OCI-LY7 (cell line): ENCODE measurements at regions not wholly inside any gene's neighbourhood (a gene's known extent, or its start where the extent isn't known, plus 50 kb on each side); places are given as distances from the start of the nearest gene placed in this dataset.

Experiments used
- BruUV-seq: library from RNA; stranded (reverse); fragments of 400-500 nt; replicated peaks from 2 replicates; lab custom pipeline; 2021; lab: Mats Ljungman, UMichigan
- CTCF ChIA-PET: fragments of 300-600 bp; sonication (Branson Sonifier 250); formaldehyde crosslinking; loops from one replicate; lab custom pipeline; 2022; ENCODE audit warnings: antibody characterized with exemption; ENCODE audit not compliant: unreplicated experiment; lab: Charles Lee
- POLR2A ChIA-PET: fragments of 300-600 bp; sonication (Branson Sonifier 250); formaldehyde crosslinking; loops from one replicate; lab custom pipeline; 2022; ENCODE audit warnings: antibody characterized with exemption; lab: Charles Lee
- DNase-seq: peaks from one replicate; pipeline ENCODE4 v3.0.0-alpha.2; 2015; ENCODE audit warnings: low spot score
- H2AFZ ChIP-seq: fragments of 200-600 bp; sonication (generic), shearing (Covaris generic); 2 replicates; pipeline ENCODE4 v1.6.1; 2014; ENCODE audit warnings: mild to moderate bottlenecking, antibody characterized with exemption, low read length, moderate library complexity
- H3K27ac ChIP-seq: fragments of 200-600 bp; sonication (generic); 2 replicates; pipeline ENCODE4 v1.5.1; 2014; ENCODE audit warnings: mixed run types, low read depth, mild to moderate bottlenecking, moderate library complexity, low read length, inconsistent platforms; ENCODE audit not compliant: poor library complexity, severe bottlenecking
- H3K36me3 ChIP-seq: fragments of 200-600 bp; sonication (generic); 2 replicates; pipeline ENCODE4 v1.6.1; 2014; ENCODE audit warnings: mild to moderate bottlenecking, antibody characterized with exemption, low read length, moderate library complexity, mixed read lengths; ENCODE audit not compliant: insufficient read depth
- H3K4me1 ChIP-seq: fragments of 200-600 bp; sonication (generic); 2 replicates; pipeline ENCODE4 v1.5.1; 2014; ENCODE audit warnings: mild to moderate bottlenecking, low read length; ENCODE audit not compliant: insufficient read depth, poor library complexity, severe bottlenecking
- H3K4me2 ChIP-seq: fragments of 200-600 bp; sonication (generic); 2 replicates; pipeline ENCODE4 v1.6.1; 2014; ENCODE audit warnings: mild to moderate bottlenecking, low read length
- H3K4me3 ChIP-seq: fragments of 200-600 bp; sonication (generic); 2 replicates; pipeline ENCODE4 v1.5.1; 2014; ENCODE audit warnings: mild to moderate bottlenecking, low read depth, low read length; ENCODE audit not compliant: poor library complexity, severe bottlenecking
- H3K79me2 ChIP-seq: fragments of 200-600 bp; sonication (generic); 2 replicates; pipeline ENCODE4 v1.6.1; 2016; ENCODE audit warnings: low read depth, mild to moderate bottlenecking, low read length, moderate library complexity, mixed read lengths; ENCODE audit not compliant: insufficient read depth
- H3K9me2 ChIP-seq: fragments of 200-600 bp; sonication (generic); 2 replicates; pipeline ENCODE4 v1.6.1; 2016; ENCODE audit warnings: mild to moderate bottlenecking, low read length, mixed read lengths; ENCODE audit not compliant: insufficient read depth
- H3K9me3 ChIP-seq: fragments of 200-600 bp; sonication (generic); 2 replicates; pipeline ENCODE4 v1.6.1; 2014; ENCODE audit warnings: mild to moderate bottlenecking, mixed run types, low read length, mixed read lengths
- H4K20me1 ChIP-seq: fragments of 200-600 bp; sonication (generic); 2 replicates; pipeline ENCODE4 v1.6.1; 2014; ENCODE audit warnings: mild to moderate bottlenecking, antibody characterized with exemption, low read length, moderate library complexity, mixed read lengths; ENCODE audit not compliant: insufficient read depth
- CTCF ChIP-seq: fragments of 200-600 bp; sonication (generic); conservative IDR thresholded peaks from 2 replicates; pipeline ENCODE4 v1.5.1; 2014; ENCODE audit warnings: mild to moderate bottlenecking, antibody characterized with exemption, low read length, moderate library complexity, mixed read lengths
- EZH2phosphoT487 ChIP-seq: fragments of 200-600 bp; sonication (generic); IDR thresholded peaks from 2 replicates; pipeline ENCODE4 v1.6.1; 2018; ENCODE audit warnings: low read depth, borderline replicate concordance, mild to moderate bottlenecking, mixed run types, antibody characterized with exemption, low read length, moderate library complexity, mixed read lengths
- intact Hi-C: fragments of 100-400 bp; cut with micrococcal nuclease; formaldehyde crosslinking; loops from one replicate; pipeline ENCODE4 v1.10.0; 2022; ENCODE audit not compliant: unreplicated experiment

DNA sequence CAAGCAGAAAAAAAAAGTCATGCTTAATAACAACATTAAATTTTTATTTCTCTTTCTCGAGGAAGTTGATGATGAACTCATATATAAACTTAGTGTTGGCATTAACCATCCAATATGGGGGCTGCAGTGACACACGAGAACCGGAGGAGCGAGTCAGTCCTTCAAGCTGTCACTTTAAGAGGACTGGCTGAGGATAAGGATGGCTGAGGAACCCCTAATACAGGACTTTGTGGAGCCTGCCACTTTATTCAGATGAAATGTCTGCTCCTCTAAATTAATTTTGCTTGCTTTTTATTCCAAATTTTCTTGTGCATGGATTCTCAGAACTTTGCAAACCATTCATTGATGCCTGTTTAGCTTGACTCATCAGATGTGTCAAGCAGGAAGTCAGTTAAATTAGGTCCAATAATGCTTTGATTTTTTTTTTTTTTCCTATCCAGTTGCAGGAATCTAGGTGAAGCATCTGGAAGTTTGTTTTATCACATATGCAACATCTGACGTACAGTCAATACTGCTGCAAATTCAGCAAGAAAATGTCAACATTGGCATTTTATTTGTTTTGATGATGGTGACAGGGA is 144.2 kb upstream of the COL5A1 start:
- Histone ChIP-seq H3K9me2 (no peaks in the 10 kb centered on the region), H3K9me3 (no peaks in the 10 kb centered on the region), H3K27ac (no peak overlapping the region), H3K4me3 (no peak overlapping the region), H3K4me1 (no peaks in the 10 kb centered on the region), H3K36me3 (no peaks in the 10 kb centered on the region), H2AFZ (no peak overlapping the region), H4K20me1 (no peaks in the 10 kb centered on the region), H3K79me2 (no peaks in the 10 kb centered on the region), H3K4me2 (no peak overlapping the region)
- POLR2A ChIA-PET: no interaction called here
- TF ChIP-seq EZH2phosphoT487 (no peak), CTCF (no peak)
- CTCF ChIA-PET: no interaction called here
- no TSS peak for BruUV-seq
- no peak for DNase-seq
- intact Hi-C loops: no loop called here

DNA sequence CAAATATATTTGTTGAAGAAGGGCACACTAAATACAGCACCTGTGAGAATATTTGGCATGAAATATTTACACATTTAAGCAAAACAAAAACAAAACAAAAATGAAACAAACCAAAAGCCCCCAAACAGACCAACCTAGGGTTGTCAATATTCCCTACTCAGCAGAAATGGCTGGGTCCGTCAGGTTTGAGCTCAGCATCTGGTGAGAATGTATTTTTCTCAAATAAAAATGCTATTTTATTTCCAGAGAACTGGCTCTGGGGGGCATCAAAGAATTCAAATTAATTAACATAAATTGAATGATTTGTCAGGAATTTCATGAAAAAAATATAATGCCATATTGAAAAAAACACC is 142.8 kb upstream of the COL5A1 start:
- H3K36me3 ChIP-seq: no peaks in the 10 kb centered on the region
- CTCF ChIA-PET: no interaction called here

More for the DNA sequence above, 142.8 kb upstream of the COL5A1 start:
- intact Hi-C loops: no loop called here
- POLR2A ChIA-PET: interaction anchor here (0.7 kb wide), 1 partner anchor 23 kb away, joined by 3 read pairs; no protein-coding TSS in a partner anchor
- DNase-seq: no peak
- H3K9me2 ChIP-seq: no peaks in the 10 kb centered on the region
- H3K79me2 ChIP-seq: no peaks in the 10 kb centered on the region
- H2AFZ ChIP-seq: no peak overlapping the region
- TF ChIP-seq EZH2phosphoT487: no peak
- no peak for TF ChIP-seq CTCF
- no TSS peak for BruUV-seq
- no peak overlapping the region for H3K4me3 ChIP-seq
- H4K20me1 ChIP-seq: no peaks in the 10 kb centered on the region
- H3K4me1 ChIP-seq: no peaks in the 10 kb centered on the region
- no peak overlapping the region for H3K4me2 ChIP-seq
- H3K27ac ChIP-seq: no peak overlapping the region
- no peaks in the 10 kb centered on the region for H3K9me3 ChIP-seq
